IPS DF 4.7 (cell line): ENCODE measurements at regions not wholly inside any gene's neighbourhood (a gene's known extent, or its start where the extent isn't known, plus 50 kb on each side); places are given as distances from the start of the nearest gene placed in this dataset.

Source experiments
- DNase-seq: peaks from one replicate; pipeline ENCODE4 v3.0.0-alpha.2; 2013; ENCODE audit warnings: low spot score; ENCODE audit errors: extremely low read depth

DNA sequence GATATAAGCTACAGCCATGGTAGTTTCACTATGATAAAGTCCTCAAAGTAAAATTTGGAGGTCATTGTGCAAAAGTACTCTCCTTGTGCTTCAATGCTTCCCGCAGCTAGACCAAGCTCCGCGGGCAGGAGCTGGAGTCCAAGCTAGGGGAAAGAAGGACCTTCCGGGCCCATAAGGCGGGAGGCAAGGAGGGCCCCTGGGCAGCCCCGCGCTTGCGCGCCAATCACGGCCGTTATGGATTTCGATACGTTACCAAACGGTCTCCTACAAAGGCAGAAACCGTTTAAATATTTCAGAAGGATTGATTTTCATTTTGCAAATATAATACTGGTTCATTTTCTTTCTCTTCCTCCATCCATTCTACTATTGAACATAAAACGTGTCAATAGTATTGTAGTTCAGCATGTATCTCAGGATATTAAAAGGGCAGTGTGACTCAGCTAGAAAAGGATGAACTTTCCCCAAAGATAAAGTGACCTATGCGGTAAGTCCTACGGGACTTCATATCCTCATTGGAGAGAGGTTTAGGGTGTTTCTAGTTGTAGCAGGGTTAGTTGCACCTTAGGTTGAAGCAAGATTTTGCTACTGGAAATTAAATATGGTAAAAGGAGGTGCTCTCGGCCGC, 128.0 kb downstream of the KIF20B start:
- no peak for DNase-seq

DNA sequence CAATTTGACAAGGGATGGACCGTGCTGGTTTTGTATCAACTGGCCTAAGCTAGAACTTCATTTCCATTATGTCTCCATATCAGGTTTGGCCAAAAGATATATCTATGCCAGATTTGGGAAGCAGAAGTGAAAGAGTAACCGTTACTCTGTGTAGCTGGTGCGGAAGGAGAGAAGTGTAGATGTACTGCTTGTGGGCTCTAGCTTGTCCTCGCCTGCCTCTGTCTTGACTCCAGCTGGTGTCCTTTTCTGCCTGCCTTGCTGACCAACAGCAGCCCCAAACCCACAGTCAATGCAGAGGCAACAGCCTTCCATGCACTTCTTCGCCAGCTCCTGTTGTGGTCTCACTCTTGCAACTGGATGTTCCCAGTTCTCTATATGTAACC, 128.5 kb downstream of the KIF20B start:
- DNase-seq: no peak

DNA sequence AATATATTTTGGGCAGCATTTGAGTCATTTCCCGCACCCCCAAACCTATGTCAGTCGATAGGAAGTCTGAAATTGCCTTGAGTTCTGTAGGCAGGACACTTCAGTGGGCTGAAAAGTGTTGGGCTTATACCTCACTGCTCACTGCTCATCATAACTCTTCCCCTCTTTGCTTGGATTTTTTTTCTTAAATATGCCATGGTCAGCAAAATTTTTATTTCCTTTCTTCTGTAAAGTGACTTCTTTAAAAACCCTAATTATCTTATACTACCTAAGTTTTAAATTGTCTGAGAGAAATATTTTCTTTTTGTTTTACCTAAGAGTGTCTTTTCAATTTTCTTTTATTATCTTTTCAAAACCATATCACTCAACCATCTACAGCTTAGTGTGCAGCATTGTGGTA, 129.2 kb downstream of the KIF20B start:
- DNase-seq: no peak

DNA sequence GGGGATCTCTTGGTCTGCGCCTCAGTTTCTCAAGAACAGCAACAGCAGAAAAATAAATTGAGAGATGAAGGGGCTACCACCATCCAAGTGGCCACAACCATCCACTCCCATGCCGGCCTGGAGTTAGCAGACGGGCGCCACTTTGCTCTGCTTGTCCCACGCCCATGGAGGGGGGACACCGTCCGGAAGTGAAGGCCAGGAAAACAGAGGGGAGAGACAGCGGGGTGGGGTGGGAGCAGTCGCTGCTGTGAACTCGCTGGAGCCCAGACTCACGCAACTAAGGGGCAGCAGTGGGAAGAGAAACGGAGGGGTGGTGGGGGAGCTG, 135.4 kb downstream of the KIF20B start:
- DNase-seq: no peak

DNA sequence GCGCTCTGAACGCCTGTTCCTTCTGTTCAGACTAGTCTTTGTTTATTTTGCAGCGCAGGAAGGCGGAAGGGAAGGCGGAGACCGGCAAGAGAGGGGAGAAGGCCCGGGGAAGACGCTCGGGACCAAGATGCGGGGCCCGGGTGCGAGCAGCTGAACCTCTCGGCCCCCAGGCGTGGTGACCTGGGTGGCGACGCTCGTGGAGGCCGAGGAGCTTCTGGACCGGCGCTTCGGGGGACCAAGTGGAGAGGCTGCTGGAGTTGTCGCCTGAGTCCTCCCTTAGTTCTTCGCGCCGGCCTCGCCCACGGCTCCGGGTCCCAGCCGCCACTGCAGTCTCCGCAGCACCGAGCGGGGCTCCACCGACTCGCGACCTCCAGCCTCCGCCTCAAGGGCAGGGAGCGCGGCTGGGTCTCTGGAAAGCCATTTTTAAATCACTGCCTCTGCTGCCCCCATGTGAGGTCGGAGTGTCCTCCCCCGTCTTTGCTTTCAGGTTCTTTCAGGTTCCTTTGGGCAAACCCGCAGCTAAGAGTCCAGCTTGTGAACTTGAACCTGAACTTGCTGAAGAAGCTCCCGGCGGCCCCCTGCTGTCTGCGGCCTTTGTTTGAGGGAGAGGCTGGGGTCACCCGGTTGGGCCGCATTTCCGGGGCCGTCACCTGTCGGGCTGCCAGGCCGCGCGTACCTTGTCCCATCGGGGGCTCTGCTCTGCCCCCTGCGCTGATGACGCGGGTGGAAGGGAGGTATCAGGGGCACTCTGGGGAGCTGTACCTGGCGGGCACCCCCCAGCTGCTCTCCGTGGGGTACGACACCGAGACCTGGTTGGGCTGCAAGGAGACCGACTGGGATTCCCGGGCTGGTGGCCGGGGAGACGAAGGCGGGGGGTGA, 136.0 kb downstream of the KIF20B start:
- no peak for DNase-seq

DNA sequence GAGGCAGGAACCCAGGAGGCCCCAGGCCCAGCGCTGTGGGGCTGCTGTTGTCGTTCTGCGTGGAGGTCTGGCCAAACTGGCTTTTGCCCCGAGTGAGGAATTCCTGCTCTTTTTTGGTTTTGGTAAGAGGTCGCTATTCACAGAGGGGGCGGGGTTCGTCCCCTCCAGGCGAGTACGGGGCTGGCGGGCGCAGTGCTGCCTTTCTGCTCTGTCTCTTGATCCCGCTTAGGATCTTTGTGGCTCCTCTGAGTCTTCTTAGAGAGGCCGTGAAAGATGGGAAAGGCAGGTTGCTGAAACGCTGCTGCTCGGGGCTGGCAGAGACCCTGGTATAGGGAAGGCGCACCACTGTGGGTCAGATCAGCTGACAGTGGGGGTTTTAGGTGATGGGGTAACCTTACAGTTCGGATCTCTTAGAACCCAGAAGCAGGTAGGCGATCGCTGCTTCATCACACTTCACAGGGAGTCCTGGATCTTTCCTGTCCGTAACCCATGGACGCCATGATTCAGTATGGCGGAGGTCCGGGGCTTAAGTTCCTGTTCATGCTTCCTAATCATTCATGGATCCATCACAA, 136.7 kb downstream of the KIF20B start:
- DNase-seq: no peak

DNA sequence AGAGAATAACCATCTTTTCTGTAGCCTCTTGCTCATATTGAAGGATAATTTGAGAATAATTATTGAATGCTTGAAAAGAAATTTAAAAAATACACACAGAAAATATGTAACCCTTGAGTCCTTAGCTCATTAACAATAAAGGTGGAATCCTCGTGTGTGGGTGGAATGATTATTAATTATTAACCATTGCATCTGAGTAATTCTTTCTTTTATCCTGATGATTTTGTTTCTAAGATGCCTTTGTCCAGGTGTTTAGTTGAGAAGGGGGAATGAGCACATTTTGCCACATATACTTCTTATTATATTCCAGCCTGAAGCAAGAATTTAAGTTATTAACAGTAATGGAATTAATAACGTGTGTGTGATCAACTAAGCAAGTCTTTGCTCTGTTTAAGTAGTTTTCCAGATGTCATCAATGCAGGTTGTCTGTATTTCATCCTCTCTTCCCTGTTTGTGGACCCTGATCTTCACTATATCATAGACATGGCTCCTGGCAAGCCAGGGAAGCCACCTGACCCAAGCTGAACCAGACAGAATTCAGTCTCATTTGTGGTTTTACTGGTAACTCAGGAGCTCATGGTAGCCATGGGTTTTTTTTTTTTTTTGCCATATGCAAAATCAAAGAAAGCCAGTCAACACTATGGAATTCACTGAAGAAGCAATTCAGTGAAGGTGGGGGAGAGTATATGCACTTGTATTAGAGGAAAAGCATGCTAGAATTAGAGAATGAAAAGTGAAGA, 144.3 kb downstream of the KIF20B start:
- no peak for DNase-seq

DNA sequence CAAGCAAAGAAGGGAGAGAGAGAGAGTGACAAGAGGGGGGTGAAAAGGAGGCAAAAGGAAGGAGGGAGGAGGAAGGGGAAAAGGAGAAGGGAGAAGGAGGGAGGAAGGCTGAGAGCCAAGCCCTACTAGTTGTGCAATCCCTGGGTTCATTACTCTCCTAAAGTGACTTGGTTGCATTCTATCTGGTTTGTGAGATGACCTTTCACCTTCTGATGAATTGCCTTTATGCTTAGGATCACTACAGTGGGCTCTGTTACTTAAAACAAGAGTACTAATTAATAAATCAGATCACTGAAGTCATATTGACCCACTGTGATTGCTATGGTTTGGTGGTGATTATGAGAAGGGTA, 144.9 kb downstream of the KIF20B start:
- no peak for DNase-seq

DNA sequence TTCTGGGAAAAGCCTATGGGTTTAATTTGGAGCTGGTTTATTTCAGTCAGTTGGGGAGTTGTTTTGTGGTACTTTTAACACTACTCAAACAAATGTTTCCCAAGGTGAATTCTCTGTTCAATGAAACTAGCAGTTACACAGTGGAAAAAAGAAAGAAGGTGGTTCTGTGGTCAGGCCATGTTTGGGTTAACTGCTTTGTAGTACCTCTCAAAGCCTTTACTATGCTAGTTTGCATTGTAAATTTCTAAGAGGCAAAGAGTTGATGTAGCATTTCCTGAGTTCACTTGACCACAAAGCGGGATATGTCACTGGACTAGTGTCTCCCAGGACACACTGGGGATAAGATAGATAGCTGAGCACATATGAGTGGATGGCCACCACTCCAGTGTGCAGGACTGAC, 145.4 kb downstream of the KIF20B start:
- no peak for DNase-seq

DNA sequence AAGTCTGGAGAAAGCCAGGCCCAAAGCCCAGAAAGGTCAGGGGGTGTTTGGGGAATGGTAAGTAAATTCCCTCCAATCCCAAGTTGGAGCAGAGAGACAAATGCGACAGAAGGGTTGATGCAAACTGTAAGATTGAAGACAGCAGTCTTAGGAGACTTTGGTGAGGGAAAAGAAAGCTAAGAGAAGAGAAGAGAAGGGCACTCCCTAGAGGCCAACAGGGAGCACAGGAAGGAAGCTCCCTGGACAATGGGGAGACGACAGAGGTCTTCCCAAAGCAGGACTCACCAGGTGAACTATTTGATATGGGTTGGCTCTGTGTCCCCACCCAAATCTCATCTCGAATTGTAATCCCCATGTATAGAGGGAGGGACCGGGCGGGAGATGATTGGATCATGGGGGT, 151.5 kb downstream of the KIF20B start:
- no peak for DNase-seq

DNA sequence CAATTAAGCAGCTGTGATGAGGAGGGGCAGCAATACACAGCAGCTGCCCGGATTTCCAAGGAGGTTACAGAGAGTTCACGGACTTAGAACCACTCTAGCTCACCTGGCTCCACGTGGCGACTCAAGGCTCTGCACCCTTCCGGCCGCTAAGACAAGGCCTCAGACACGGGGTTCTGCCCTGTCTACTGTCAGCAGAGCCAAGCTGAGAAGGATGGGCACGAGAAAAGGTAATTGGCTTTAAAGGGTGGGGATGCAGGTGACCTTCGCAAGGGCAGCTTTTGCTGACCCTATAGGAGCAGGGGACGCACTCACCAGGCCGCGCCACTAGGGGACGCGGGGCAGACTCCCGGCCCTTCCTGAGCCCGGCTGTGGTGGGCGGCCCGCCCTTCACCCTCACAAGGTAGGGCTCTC, 152.4 kb downstream of the KIF20B start:
- DNase-seq: peak; percentile 11

DNA sequence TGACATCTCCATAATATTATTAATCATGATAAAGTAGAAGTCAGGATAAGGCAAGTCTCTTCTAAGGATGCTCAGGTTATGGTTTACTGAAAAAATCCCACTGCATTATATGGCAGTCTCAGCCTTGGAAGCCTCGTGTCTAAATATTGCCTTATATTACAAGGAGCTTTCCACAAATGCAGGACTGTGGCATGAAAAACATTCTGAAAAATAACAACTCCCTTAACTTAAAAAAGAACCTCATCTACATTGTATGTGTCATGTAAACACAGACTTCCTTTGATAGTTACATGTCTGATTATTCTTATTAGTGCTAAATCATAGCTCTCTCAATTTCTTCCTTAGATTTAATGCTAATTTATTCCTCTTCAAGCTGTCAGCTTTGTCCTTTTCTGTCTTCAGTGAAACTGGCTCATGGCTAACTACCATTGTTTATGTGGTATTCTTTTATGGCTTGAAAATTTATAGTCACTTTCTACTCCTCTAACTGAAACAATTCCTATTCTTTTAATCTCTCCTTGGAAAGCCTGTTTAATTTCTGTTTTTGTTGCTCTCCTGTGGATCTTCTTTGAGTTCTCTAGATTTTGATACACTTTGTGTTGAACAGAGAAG, 156.1 kb downstream of the KIF20B start:
- DNase-seq: no peak

DNA sequence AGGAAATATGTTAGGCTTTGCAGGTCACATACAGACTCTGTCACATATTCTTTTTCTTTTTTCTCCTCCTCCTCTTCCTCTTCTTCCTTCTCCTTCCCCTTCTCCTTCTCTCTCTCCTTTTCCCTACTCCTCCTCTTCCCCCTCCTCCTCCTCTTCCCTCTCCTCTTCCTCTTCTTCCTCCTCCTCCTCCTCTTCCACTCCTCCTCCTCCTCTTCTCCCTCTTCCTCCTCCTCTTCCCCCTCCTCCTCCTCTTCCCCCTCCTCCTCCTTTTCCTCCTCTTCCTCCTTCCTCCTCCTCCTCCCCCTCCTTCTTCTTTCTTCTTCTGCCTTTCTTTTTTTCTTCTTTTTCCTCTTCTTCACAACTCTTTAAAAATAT, 159.8 kb downstream of the KIF20B start:
- DNase-seq: no peak

DNA sequence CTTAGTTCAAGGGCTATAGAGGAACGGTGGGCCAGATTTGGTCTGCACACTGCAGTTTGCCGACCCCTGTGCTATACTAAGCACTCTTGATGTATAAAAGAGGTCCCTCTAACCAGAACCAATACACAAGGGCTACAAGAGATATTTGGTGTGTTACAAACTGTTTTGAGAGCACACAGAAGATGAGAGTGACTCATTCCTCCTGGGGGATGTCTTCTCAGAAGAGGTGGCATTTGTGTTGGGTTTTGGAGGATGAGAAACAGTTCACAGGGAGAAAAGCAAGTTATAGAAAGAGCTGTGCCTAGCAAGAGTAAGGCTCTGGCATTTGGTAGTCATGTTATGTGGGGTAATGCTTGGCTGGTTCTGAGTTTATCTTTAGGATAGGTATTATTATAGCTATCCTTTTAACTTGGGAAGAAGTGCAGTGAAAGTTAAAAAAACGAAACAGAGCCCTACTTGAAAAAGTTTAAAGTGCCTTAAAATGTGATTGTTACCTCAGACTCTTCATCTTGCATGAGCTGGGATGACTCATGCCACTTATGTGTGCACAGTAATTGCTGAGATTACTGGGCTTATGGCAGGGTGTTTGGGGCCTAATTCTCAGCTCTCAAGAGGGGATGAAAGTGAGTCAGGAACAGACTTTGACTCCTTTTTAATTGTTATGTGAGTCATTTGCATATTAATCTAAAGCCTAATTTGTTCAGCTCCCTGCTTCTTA, 160.4 kb downstream of the KIF20B start:
- no peak for DNase-seq

DNA sequence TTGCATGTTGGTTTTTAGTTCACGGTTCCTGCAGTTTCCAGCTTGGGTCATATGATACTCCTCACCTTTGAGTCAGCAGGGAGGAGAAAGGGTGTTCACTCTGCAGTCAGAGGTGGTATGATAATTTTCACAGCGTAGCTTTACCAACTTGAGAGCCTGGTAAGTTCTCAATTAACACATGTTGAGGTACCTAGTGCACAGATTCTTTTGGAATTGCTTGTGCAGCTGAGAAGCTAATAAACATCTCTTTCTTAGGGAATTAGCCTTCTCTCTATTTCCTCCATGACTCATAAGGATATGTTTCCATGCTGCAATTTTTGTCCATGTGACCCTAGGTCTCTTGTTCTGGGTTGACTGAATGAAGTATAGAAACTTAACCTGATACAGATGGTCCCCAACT, 166.6 kb downstream of the KIF20B start:
- DNase-seq: no peak

DNA sequence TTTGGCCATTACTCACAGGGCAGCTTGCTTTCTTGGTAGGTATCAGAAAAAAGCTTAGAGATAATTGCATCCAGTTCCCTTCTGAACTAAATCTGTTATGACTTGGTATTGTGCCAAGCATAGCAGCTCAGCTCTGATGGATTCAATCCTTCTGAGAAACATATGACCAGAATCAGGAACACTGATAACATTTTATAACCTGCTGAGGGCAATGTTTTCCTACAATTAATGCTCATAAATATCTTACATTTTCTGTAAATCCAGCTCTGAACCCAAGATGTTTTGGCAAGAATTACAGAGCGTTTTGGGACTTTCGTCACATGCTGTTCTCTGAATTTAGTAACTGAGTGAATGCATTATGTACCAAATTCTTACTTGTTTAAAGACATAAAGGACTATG, 167.8 kb downstream of the KIF20B start:
- no peak for DNase-seq

DNA sequence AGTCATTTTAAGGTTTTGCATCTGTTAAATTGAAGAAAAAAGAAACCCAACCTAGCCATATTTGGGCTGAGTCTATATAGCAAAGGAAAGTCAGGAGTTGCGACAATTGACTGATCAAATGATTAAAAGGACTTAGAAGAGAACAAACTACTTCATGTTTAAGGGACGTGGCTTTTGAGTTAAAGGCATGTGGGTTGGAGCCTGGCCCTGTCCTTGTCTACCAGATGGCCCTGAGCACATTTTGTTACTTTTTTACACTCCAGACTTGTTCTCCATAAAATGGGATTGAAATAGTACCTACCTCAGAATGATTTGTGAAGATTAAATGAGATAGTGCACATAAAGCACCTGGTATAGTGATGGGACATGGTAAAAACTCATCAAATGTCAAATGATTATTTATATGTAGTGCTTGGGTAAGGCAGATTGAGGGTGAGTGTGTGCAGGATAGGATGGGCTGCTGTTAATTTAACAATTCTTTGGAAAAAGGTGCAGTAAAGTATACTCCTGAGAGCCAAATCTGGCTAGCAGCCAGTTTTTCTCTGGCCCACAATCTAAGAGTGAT, 168.3 kb downstream of the KIF20B start:
- DNase-seq: no peak

DNA sequence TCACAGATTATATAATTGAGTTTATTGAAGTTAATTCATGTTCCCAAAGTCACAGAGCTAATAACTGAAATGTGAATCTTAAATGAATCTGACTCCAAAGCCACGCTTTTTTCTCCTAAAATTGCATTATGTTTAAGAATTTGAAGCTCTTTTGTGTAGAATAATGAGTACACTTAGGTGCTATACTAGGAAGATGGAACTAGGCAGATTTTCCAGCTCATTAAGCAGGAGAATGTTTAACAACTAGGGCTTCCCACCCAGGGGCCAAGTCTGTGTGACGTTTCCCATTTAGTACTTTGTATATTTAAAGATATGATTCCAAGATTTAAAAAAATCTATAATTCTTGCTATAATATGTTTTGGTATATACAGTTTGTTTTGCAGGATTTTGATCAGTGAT, 169.5 kb downstream of the KIF20B start:
- DNase-seq: no peak

DNA sequence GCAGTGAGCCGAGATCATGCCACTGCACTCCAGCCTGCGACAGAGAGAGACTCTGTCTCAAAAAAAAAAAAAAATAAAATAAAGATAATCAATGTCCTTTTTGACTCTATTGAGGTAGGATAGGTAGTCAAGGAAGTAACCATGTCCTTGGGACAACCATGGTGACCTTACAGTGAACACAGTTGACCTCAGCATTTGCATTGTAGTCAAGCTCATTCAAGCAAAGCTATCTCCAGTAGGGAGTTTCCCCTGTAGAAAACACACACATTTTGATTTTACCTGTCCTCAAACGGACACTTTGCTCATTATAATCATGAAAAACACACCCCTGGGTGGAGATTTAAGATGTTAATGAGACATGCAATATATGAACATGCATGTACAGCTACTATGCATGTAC, 171.7 kb downstream of the KIF20B start:
- no peak for DNase-seq

DNA sequence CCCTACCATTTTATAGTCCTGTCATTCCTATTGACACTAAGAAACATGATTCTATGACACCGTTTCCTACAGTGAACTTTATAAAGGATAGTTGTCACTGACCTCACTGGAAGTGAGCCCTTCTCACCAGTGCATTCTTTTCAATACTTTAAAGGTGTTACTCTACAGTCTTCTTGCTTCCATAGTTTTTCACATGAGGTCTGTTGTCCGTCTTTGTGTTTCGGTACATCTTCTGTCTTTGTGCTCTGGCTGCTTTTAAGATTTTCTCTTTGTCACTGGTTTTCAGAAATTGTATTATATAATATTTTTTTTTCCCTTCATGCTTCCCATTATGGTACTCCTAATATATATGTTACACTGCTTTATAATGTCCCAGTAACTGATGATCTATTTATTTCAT, 174.2 kb downstream of the KIF20B start:
- DNase-seq: no peak

DNA sequence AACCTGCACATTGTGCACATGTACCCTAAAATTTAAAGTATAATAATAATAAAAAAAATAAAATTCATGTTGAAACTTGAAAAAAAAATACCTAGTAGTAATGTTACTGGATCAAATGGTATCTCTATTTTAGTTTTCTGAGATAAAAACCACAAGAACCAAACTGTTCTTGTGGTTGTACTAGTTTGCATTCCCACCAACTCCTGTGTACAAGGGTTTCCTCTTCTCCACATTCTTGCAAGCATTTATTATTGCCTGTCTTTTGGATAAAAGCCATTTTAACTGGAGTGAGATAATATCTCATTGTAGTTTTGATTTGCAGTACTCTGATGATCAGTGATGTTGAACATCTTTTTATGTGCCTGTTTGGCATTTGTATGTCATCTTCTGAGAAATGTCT, 177.7 kb downstream of the KIF20B start:
- DNase-seq: no peak
